Astrocyte (in vitro differentiated cells and primary cell): ENCODE measurements at regions not wholly inside any gene's neighbourhood (a gene's known extent, or its start where the extent isn't known, plus 50 kb on each side); places are given as distances from the start of the nearest gene placed in this dataset.

Experiments
- CTCF ChIP-seq: IDR thresholded peaks from 2 replicates; pipeline ENCODE4 v1.5.1; 2011; ENCODE audit warnings: low read depth, mild to moderate bottlenecking, inconsistent platforms, low read length, moderate library complexity; ENCODE audit not compliant: insufficient read depth
- EZH2 ChIP-seq: IDR thresholded peaks from 2 replicates; pipeline ENCODE4 v1.6.1; 2012; ENCODE audit warnings: mild to moderate bottlenecking, low read length, inconsistent platforms; ENCODE audit not compliant: insufficient read depth

- TF ChIP-seq CTCF (no peak), EZH2 (no peak)
Observed at GRCh38 chr21:35288238-35288637, 239.1 kb upstream of the RUNX1 start.
